ENCODE measurements at regions not wholly inside any gene's neighbourhood (a gene's known extent, or its start where the extent isn't known, plus 50 kb on each side); places are given as distances from the start of the nearest gene placed in this dataset.

- no peak for DNase-seq
- Mint-ChIP-seq H3K4me1 (peaks cover 14% of the 10 kb centered on the region), H3K36me3 (ENCODE audit: low read depth) (no peaks in the 10 kb centered on the region), H3K27me3 (ENCODE audit: insufficient read depth) (peaks cover 2% of the 10 kb centered on the region), H3K4me3 (no peak overlapping the region), H3K9me3 (no peaks in the 10 kb centered on the region), H3K27ac (no peak overlapping the region)
- H3K9ac ChIP-seq (ENCODE audit: extremely low read depth, low read length, poor library complexity, severe bottlenecking) = no peak overlapping the region
- no peak overlapping the region for H3K4me3 ChIP-seq (ENCODE audit: low read length)
- no peaks in the 10 kb centered on the region for H3K4me1 ChIP-seq (ENCODE audit: control insufficient read depth, insufficient read depth, low read length)
- no peak for TF ChIP-seq CTCF (conservative IDR thresholded peaks at IDR 0.05)
- H3K27me3 ChIP-seq (ENCODE audit: control insufficient read depth, insufficient read depth, low read length, poor library complexity, severe bottlenecking) = no peaks in the 10 kb centered on the region
- H3K9me3 ChIP-seq (ENCODE audit: control insufficient read depth, low read length) = no peaks in the 10 kb centered on the region
- no peak overlapping the region for H3K27ac ChIP-seq (ENCODE audit: low read depth, low read length)
- no peaks in the 10 kb centered on the region for H3K36me3 ChIP-seq (ENCODE audit: control insufficient read depth, insufficient read depth, low read length)
- 48 to 50% methylated on average over 2 to 3 of the region's 4 CpGs for WGBS, 2 experiments (ENCODE audit: insufficient coverage in 1 of 2, insufficient read length in 1 of 2)
Observed at GRCh38 chr16:77571115-77571862, 136.5 kb upstream of the ADAMTS18 start.

- Mint-ChIP-seq H3K4me3 (no peak overlapping the region), H3K36me3 (ENCODE audit: low read depth) (no peaks in the 10 kb centered on the region), H3K9me3 (peaks cover 3% of the 10 kb centered on the region), H3K27ac (no peak overlapping the region), H3K4me1 (peaks cover 20% of the 10 kb centered on the region), H3K27me3 (ENCODE audit: insufficient read depth) (no peaks in the 10 kb centered on the region)
- H3K9ac ChIP-seq (ENCODE audit: extremely low read depth, low read length, poor library complexity, severe bottlenecking) = no peak overlapping the region
- 88 to 93% methylated on average over 5 to 13 of the region's 13 CpGs for WGBS, 2 experiments (ENCODE audit: insufficient coverage in 1 of 2, insufficient read length in 1 of 2)
- DNase-seq = no peak
- H3K4me3 ChIP-seq (ENCODE audit: low read length) = no peak overlapping the region
- no peak overlapping the region for H3K27ac ChIP-seq (ENCODE audit: low read depth, low read length)
- H3K27me3 ChIP-seq (ENCODE audit: control insufficient read depth, insufficient read depth, low read length, poor library complexity, severe bottlenecking) = no peaks in the 10 kb centered on the region
- H3K9me3 ChIP-seq (ENCODE audit: control insufficient read depth, low read length) = peaks cover 9% of the 10 kb centered on the region
- no peaks in the 10 kb centered on the region for H3K4me1 ChIP-seq (ENCODE audit: control insufficient read depth, insufficient read depth, low read length)
- no peak for TF ChIP-seq CTCF (conservative IDR thresholded peaks at IDR 0.05)
- H3K36me3 ChIP-seq (ENCODE audit: control insufficient read depth, insufficient read depth, low read length) = no peaks in the 10 kb centered on the region
Observed at GRCh38 chr16:77574867-77575624, 140.2 kb upstream of the ADAMTS18 start.

GRCh38 chr16:77579351-77579891 is 142.9 kb upstream of the NUDT7 start:
- no peak for DNase-seq
- WGBS, 2 experiments (ENCODE audit: insufficient coverage in 1 of 2, insufficient read length in 1 of 2) = 95 to 100% methylated on average over 2 to 3 of the region's 3 CpGs
- H3K9me3 ChIP-seq (ENCODE audit: control insufficient read depth, low read length) = peaks cover 9% of the 10 kb centered on the region
- no peaks in the 10 kb centered on the region for H3K27me3 Mint-ChIP-seq (ENCODE audit: insufficient read depth)
- no peaks in the 10 kb centered on the region for H3K27me3 ChIP-seq (ENCODE audit: control insufficient read depth, insufficient read depth, low read length, poor library complexity, severe bottlenecking)
- no peak overlapping the region for H3K27ac ChIP-seq (ENCODE audit: low read depth, low read length)
- no peak overlapping the region for H3K27ac Mint-ChIP-seq
- H3K4me3 ChIP-seq (ENCODE audit: low read length) = no peak overlapping the region
- peaks cover 12% of the 10 kb centered on the region for H3K4me1 ChIP-seq (ENCODE audit: control insufficient read depth, insufficient read depth, low read length)
- H3K36me3 ChIP-seq (ENCODE audit: control insufficient read depth, insufficient read depth, low read length) = no peaks in the 10 kb centered on the region
- H3K9me3 Mint-ChIP-seq = peaks cover 3% of the 10 kb centered on the region
- H3K36me3 Mint-ChIP-seq (ENCODE audit: low read depth) = no peaks in the 10 kb centered on the region
- no peak overlapping the region for H3K9ac ChIP-seq (ENCODE audit: extremely low read depth, low read length, poor library complexity, severe bottlenecking)
- H3K4me3 Mint-ChIP-seq = no peak overlapping the region
- no peak for TF ChIP-seq CTCF (conservative IDR thresholded peaks at IDR 0.05)
- peaks cover 36% of the 10 kb centered on the region for H3K4me1 Mint-ChIP-seq
